ENCODE measurements at regions not wholly inside any gene's neighbourhood (a gene's known extent, or its start where the extent isn't known, plus 50 kb on each side); places are given as distances from the start of the nearest gene placed in this dataset.

- TF ChIP-seq AR (CRISPR knock-in tag; IDR thresholded peaks at IDR 0.05) (no peak), TCF7 (CRISPR knock-in tag; IDR thresholded peaks at IDR 0.05; ENCODE audit: low read depth) (no peak), USF2 (CRISPR knock-in tag; IDR thresholded peaks at IDR 0.05) (no peak), CTCF (IDR thresholded peaks at IDR 0.05) (no peak)
- TF ChIP-seq, protein P1, sequence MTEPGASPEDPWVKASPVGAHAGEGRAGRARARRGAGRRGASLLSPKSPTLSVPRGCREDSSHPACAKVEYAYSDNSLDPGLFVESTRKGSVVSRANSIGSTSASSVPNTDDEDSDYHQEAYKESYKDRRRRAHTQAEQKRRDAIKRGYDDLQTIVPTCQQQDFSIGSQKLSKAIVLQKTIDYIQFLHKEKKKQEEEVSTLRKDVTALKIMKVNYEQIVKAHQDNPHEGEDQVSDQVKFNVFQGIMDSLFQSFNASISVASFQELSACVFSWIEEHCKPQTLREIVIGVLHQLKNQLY (CRISPR knock-in tag; IDR thresholded peaks at IDR 0.05), result no peak
Measured at GRCh38 chr14:85178864-85179263, 351.1 kb upstream of the FLRT2 start (continued).

GRCh38 chr14:85180876-85181275 lies 349.1 kb upstream of the FLRT2 start:
- POLR2A ChIA-PET, result no interaction called here
- no peak for TF ChIP-seq CBFB (CRISPR knock-in tag; IDR thresholded peaks at IDR 0.05; ENCODE audit: low read depth)
- no peak for TF ChIP-seq ZNF423 (CRISPR knock-in tag; IDR thresholded peaks at IDR 0.05)
- TF ChIP-seq MXD4 (CRISPR knock-in tag; IDR thresholded peaks at IDR 0.05; ENCODE audit: borderline replicate concordance), result no peak
- TF ChIP-seq, protein P2, sequence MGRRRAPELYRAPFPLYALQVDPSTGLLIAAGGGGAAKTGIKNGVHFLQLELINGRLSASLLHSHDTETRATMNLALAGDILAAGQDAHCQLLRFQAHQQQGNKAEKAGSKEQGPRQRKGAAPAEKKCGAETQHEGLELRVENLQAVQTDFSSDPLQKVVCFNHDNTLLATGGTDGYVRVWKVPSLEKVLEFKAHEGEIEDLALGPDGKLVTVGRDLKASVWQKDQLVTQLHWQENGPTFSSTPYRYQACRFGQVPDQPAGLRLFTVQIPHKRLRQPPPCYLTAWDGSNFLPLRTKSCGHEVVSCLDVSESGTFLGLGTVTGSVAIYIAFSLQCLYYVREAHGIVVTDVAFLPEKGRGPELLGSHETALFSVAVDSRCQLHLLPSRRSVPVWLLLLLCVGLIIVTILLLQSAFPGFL (CRISPR knock-in tag; IDR thresholded peaks at IDR 0.05; ENCODE audit: borderline replicate concordance), result no peak
- TF ChIP-seq, protein P3, sequence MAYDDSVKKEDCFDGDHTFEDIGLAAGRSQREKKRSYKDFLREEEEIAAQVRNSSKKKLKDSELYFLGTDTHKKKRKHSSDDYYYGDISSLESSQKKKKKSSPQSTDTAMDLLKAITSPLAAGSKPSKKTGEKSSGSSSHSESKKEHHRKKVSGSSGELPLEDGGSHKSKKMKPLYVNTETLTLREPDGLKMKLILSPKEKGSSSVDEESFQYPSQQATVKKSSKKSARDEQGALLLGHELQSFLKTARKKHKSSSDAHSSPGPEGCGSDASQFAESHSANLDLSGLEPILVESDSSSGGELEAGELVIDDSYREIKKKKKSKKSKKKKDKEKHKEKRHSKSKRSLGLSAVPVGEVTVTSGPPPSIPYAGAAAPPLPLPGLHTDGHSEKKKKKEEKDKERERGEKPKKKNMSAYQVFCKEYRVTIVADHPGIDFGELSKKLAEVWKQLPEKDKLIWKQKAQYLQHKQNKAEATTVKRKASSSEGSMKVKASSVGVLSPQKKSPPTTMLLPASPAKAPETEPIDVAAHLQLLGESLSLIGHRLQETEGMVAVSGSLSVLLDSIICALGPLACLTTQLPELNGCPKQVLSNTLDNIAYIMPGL (CRISPR knock-in tag; IDR thresholded peaks at IDR 0.05), result no peak
- no peak for TF ChIP-seq CTCF (IDR thresholded peaks at IDR 0.05)
- no peak for TF ChIP-seq CDX4 (CRISPR knock-in tag; IDR thresholded peaks at IDR 0.05; ENCODE audit: borderline replicate concordance)
- TF ChIP-seq, protein P4, sequence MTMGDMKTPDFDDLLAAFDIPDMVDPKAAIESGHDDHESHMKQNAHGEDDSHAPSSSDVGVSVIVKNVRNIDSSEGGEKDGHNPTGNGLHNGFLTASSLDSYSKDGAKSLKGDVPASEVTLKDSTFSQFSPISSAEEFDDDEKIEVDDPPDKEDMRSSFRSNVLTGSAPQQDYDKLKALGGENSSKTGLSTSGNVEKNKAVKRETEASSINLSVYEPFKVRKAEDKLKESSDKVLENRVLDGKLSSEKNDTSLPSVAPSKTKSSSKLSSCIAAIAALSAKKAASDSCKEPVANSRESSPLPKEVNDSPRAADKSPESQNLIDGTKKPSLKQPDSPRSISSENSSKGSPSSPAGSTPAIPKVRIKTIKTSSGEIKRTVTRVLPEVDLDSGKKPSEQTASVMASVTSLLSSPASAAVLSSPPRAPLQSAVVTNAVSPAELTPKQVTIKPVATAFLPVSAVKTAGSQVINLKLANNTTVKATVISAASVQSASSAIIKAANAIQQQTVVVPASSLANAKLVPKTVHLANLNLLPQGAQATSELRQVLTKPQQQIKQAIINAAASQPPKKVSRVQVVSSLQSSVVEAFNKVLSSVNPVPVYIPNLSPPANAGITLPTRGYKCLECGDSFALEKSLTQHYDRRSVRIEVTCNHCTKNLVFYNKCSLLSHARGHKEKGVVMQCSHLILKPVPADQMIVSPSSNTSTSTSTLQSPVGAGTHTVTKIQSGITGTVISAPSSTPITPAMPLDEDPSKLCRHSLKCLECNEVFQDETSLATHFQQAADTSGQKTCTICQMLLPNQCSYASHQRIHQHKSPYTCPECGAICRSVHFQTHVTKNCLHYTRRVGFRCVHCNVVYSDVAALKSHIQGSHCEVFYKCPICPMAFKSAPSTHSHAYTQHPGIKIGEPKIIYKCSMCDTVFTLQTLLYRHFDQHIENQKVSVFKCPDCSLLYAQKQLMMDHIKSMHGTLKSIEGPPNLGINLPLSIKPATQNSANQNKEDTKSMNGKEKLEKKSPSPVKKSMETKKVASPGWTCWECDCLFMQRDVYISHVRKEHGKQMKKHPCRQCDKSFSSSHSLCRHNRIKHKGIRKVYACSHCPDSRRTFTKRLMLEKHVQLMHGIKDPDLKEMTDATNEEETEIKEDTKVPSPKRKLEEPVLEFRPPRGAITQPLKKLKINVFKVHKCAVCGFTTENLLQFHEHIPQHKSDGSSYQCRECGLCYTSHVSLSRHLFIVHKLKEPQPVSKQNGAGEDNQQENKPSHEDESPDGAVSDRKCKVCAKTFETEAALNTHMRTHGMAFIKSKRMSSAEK (CRISPR knock-in tag; IDR thresholded peaks at IDR 0.05; ENCODE audit: borderline replicate concordance), result no peak
- no peak for TF ChIP-seq ZNF219 (CRISPR knock-in tag; IDR thresholded peaks at IDR 0.05; ENCODE audit: borderline replicate concordance)
- no peak for TF ChIP-seq SMAD4 (CRISPR knock-in tag; IDR thresholded peaks at IDR 0.05)
- TF ChIP-seq TEAD1 (CRISPR knock-in tag; IDR thresholded peaks at IDR 0.05), result no peak
- TF ChIP-seq ZSCAN18 (CRISPR knock-in tag; IDR thresholded peaks at IDR 0.05), result no peak
- no peak for TF ChIP-seq GRHL2 (CRISPR knock-in tag; IDR thresholded peaks at IDR 0.05; ENCODE audit: insufficient replicate concordance, severe bottlenecking)
- peaks cover 34% of the 10 kb centered on the region for H3K4me1 Mint-ChIP-seq
- H3K4me3 Mint-ChIP-seq, result no peak overlapping the region
- H3K27me3 Mint-ChIP-seq (ENCODE audit: low read depth), result peaks cover 6% of the 10 kb centered on the region
- ATAC-seq (no peak), DNase-seq (ENCODE audit: low spot score) (no peak)
- CTCF ChIA-PET, result no interaction called here
- peaks cover 5% of the 10 kb centered on the region for H3K9me3 Mint-ChIP-seq
- no peak overlapping the region for H3K27ac Mint-ChIP-seq
- no peaks in the 10 kb centered on the region for H3K36me3 Mint-ChIP-seq

All from WTC11 (cell line).